ENCODE measurements at regions not wholly inside any gene's neighbourhood (a gene's known extent, or its start where the extent isn't known, plus 50 kb on each side); places are given as distances from the start of the nearest gene placed in this dataset.

DNA sequence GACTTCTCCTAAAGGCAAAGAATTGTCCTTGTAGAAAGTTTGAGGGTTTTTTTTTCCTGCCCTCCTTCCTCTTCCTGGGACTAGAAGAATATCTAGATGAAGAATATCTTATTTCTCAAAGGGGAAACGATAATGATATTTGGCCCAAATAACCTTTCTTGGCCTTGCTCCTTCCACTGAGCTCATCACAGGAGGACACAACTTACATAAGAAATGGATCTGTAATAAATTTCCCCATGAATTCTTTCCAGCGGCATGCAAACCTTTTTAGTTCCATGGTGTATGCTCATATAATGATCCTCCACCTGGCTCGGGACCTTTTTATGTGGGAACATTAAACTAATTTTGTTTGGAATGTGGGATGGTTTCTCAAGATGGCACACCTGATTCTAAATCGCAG, 304.4 kb downstream of the DMRT2 start:
- H3K36me3 Mint-ChIP-seq: no peaks in the 10 kb centered on the region
- no peak overlapping the region for H3K4me3 Mint-ChIP-seq
- no peaks in the 10 kb centered on the region for H3K4me1 Mint-ChIP-seq
- CTCF ChIA-PET: no interaction called here
- H3K27ac Mint-ChIP-seq: no peak overlapping the region
- peaks cover 4% of the 10 kb centered on the region for H3K9me3 Mint-ChIP-seq
- peaks cover 11% of the 10 kb centered on the region for H3K27me3 Mint-ChIP-seq
- no peak for DNase-seq

DNA sequence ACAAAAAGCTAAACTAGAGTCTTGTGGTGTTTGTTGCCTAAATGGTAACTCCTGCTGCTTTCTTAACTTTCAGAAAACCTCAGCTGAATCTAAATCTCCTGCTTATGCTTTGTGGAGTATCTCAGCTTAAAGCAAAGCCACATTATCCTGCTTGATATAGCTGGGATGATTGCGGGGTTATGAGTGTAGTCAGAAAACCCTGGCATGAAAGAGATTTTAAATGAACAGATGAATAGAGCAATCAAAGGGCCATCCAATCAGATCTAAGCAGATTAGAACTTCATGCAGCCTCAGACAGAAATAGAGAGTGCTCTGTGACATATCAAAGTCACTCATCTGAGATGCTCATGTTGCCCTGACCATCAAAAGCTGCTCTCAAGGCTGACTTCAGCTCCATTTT, 305.5 kb downstream of the DMRT2 start:
- Mint-ChIP-seq H3K4me1 (no peaks in the 10 kb centered on the region), H3K36me3 (no peaks in the 10 kb centered on the region), H3K9me3 (peaks cover 4% of the 10 kb centered on the region), H3K27ac (no peak overlapping the region), H3K27me3 (peaks cover 9% of the 10 kb centered on the region), H3K4me3 (no peak overlapping the region)
- CTCF ChIA-PET: no interaction called here
- DNase-seq: no peak

DNA sequence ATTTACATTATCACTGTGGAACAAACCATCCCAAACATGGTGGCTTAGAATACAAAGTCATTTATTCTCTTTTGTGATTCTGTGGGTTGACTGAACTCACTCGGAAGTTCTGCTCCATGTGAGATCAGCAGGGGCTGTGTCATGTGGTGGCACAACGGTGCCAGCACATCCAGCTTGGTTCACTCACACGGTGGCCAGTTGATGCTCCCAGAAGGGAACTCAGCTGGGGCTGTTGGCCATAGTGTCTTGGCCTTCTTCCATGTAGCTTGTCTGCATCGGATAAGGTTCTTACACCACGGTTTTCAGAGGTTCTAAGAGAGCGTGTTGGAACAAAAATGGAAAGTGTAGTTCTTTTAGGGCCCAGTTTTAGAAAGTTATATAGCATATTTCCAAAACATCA, 312.7 kb downstream of the DMRT2 start:
- Mint-ChIP-seq H3K36me3 (peaks cover 2% of the 10 kb centered on the region), H3K27ac (no peak overlapping the region), H3K4me3 (no peak overlapping the region), H3K9me3 (peaks cover 9% of the 10 kb centered on the region), H3K27me3 (peaks cover 4% of the 10 kb centered on the region), H3K4me1 (peaks cover 15% of the 10 kb centered on the region)
- no peak for DNase-seq
- CTCF ChIA-PET: interaction anchor here (0.5 kb wide), 1 partner anchor 205 kb away, joined by 3 read pairs; no protein-coding TSS in a partner anchor

DNA sequence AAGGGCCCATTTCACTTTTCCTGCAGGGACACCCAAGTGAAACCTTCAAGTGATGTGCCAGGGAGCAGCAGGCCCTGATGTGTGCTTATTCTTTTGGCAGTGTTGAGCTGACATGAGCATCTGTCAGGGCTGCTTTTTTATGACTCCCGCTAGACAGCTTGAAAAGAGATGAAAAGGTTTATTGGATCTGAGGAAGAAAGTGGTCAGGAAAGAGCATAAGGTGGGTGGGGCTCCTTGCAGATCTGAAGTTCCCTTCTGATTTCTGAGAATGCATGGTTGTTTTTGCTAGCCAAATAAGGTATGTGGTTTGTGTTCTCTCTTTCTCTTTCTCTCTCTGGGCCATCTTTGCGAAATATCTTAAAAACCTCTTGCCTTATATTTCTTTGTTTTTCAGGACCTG, 316.1 kb downstream of the DMRT2 start:
- Mint-ChIP-seq H3K27ac (no peak overlapping the region), H3K9me3 (peaks cover 9% of the 10 kb centered on the region), H3K36me3 (peaks cover 2% of the 10 kb centered on the region), H3K27me3 (peaks cover 4% of the 10 kb centered on the region), H3K4me3 (no peak overlapping the region), H3K4me1 (peaks cover 17% of the 10 kb centered on the region)
- CTCF ChIA-PET: interaction anchor here (0.9 kb wide), 1 partner anchor 46 kb away, joined by 4 read pairs; no protein-coding TSS in a partner anchor
- DNase-seq: peak; percentile 56

DNA sequence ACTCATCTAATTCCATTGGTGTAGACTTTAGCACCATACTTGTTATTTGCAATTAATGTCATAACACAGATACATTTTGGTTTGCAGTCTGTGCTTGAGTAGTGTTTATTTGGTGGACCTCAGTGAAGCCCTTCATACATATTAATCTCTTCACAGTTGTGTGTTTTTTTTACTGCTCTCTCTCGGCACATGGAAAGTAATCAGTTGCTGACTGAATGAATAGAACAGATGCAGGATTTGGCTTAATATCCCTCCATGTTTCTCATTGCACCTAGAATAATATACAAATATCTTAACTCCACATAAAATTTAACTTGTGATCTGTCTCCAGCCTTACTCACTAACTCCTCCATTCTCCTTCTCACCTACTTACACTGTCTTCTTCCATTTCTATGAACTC, 319.1 kb downstream of the DMRT2 start:
- Mint-ChIP-seq H3K27me3 (peaks cover 7% of the 10 kb centered on the region), H3K27ac (no peak overlapping the region), H3K4me1 (peaks cover 7% of the 10 kb centered on the region), H3K9me3 (peaks cover 3% of the 10 kb centered on the region), H3K36me3 (peaks cover 3% of the 10 kb centered on the region), H3K4me3 (no peak overlapping the region)
- CTCF ChIA-PET: no interaction called here
- no peak for DNase-seq

DNA sequence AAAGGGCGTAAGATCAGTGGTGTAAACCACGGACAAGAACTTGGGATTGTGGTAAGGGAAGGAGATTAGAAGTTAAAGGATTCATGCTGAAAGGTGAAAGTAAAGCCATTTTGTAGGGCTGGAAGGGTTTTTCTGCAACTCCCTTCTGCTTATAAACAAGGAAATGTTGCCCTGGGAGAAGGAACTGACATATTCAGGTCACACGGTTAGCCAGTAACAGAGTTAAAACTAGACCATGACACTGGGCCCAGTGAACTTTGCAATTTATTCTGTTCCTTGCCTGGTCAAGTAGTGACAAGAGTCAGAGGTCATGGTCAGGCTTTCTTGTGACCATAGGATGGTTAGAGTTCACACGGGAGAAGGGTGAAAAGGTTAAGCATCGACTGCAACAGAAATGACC, 323.3 kb downstream of the DMRT2 start:
- no peaks in the 10 kb centered on the region for H3K9me3 Mint-ChIP-seq
- CTCF ChIA-PET: no interaction called here
- no peak overlapping the region for H3K4me3 Mint-ChIP-seq
- peaks cover 2% of the 10 kb centered on the region for H3K4me1 Mint-ChIP-seq
- DNase-seq: no peak
- no peak overlapping the region for H3K27ac Mint-ChIP-seq
- H3K36me3 Mint-ChIP-seq: peaks cover 1% of the 10 kb centered on the region
- peaks cover 8% of the 10 kb centered on the region for H3K27me3 Mint-ChIP-seq

DNA sequence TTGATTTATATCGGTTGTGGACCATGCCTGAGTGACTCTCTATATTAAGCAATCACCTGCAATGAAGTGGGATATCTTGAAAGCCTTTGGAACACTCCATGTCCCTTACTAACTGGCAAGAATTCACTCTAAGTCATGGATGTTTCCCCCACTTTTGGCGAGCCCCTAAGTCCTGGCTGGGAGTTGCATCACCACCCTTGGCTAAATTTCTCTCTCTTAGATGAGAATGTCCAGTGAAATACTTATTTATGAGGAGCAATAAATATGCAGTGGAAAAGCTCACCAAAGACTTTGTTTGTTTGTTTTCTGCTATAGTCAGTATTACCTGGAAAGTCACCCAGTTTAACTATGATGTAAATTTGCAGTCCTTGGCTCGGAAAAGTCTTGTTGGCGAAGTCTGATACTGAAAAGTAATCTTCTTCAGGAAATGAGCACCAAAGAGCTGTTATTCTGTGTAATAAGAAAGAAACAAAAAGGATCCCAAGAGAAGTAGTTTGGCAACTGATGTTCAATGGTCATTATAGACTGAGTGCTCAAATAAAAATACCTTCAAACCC, 333.8 kb downstream of the DMRT2 start:
- no peak for DNase-seq
- Mint-ChIP-seq H3K27ac (no peak overlapping the region), H3K27me3 (no peaks in the 10 kb centered on the region), H3K9me3 (no peaks in the 10 kb centered on the region), H3K36me3 (no peaks in the 10 kb centered on the region), H3K4me3 (no peak overlapping the region), H3K4me1 (no peaks in the 10 kb centered on the region)
- CTCF ChIA-PET: no interaction called here

DNA sequence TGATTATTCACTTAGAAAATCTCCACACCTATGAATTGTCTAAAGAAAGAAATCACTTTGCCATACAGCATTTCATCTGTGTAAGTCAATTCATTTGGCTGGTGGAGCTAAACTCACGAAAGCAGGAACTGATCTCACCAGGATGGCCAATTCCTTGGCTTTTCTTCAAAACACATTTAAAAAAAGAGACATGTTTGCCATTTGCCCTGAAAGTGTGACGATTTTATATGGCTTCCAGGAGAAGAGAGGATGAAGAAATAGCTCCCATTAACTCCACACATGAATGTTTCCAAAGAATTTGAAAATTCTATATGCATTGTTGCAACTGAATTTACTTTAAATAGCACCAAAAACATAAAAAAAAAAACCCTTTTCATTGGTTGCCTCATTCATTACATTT, 334.7 kb downstream of the DMRT2 start:
- Mint-ChIP-seq H3K27ac (no peak overlapping the region), H3K27me3 (no peaks in the 10 kb centered on the region), H3K4me3 (no peak overlapping the region), H3K9me3 (no peaks in the 10 kb centered on the region), H3K4me1 (no peaks in the 10 kb centered on the region), H3K36me3 (no peaks in the 10 kb centered on the region)
- no peak for DNase-seq
- CTCF ChIA-PET: interaction anchor here (1.3 kb wide), 1 partner anchor 8 kb away, joined by 3 read pairs; no protein-coding TSS in a partner anchor

DNA sequence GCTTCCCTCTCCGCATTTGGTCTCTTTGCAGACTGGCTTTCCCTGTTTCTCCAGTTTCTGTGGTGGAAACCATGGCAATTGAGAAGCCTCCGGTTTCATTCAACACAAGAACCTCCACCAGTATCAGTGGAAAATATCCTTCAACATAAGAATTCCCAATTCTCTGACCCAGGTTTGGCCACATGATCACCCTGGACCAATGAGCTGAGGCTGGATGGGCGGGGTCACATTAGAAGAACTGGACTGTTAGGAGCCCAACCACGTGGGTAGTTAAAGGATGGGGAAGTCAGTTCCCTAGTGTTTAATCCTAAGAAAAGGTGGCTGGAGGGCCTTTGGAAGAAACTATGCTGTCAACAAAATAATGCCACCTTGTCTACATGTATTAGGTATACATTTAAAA, 336.3 kb downstream of the DMRT2 start:
- DNase-seq: no peak
- CTCF ChIA-PET: interaction anchor here (1.3 kb wide), 1 partner anchor 9 kb away, joined by 3 read pairs; no protein-coding TSS in a partner anchor
- Mint-ChIP-seq H3K9me3 (no peaks in the 10 kb centered on the region), H3K27ac (no peak overlapping the region), H3K4me1 (no peaks in the 10 kb centered on the region), H3K36me3 (no peaks in the 10 kb centered on the region), H3K4me3 (no peak overlapping the region), H3K27me3 (no peaks in the 10 kb centered on the region)

DNA sequence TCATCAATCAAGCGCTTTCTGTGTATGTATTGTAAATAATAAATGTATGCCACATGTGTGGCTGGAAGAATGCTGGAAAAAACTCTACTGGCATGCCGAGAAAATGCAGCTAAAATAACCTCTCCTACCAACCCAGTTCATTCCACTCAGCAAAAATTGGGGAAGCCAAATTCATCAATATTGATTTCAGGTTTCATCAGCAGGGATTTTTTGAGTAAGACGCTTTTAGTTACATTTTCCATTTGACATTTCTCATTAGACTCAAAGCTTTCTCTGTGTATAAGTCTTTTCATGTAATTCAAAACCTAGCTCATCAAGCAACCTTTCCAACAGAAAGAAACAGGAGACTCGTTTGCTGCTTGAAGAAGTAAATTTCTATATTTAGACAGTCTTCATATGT, 338.1 kb downstream of the DMRT2 start:
- H3K27me3 Mint-ChIP-seq: peaks cover under 1% of the 10 kb centered on the region
- no peaks in the 10 kb centered on the region for H3K9me3 Mint-ChIP-seq
- H3K27ac Mint-ChIP-seq: no peak overlapping the region
- no peak for DNase-seq
- H3K4me1 Mint-ChIP-seq: no peaks in the 10 kb centered on the region
- CTCF ChIA-PET: no interaction called here
- H3K36me3 Mint-ChIP-seq: no peaks in the 10 kb centered on the region
- no peak overlapping the region for H3K4me3 Mint-ChIP-seq

DNA sequence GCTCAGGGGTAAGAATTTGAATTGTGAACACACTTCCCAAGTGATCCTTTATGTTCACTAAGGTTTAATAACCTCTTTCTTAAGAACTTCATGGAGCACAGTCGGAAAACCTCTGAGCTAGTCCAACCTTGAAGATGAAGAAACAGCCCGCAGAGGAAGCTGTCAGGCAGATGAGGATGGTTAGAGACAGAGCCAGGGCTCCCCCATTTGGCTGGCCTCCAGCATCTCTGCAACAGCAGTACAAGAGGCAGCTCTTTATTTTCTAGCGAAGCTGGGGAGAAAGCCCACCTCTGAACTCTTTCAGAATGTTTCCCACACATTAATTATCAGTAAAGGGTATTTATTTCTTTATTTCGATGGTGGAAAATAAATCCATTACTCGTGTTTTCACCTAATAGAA, 350.8 kb downstream of the DMRT2 start:
- peaks cover 8% of the 10 kb centered on the region for H3K4me1 Mint-ChIP-seq
- no peak overlapping the region for H3K27ac Mint-ChIP-seq
- H3K36me3 Mint-ChIP-seq: no peaks in the 10 kb centered on the region
- H3K9me3 Mint-ChIP-seq: peaks cover 8% of the 10 kb centered on the region
- H3K4me3 Mint-ChIP-seq: no peak overlapping the region
- peaks cover under 1% of the 10 kb centered on the region for H3K27me3 Mint-ChIP-seq
- DNase-seq: peak; percentile 48
- CTCF ChIA-PET: interaction anchor here (1.1 kb wide), 1 partner anchor 391 kb away, joined by 4 read pairs; no protein-coding TSS in a partner anchor

DNA sequence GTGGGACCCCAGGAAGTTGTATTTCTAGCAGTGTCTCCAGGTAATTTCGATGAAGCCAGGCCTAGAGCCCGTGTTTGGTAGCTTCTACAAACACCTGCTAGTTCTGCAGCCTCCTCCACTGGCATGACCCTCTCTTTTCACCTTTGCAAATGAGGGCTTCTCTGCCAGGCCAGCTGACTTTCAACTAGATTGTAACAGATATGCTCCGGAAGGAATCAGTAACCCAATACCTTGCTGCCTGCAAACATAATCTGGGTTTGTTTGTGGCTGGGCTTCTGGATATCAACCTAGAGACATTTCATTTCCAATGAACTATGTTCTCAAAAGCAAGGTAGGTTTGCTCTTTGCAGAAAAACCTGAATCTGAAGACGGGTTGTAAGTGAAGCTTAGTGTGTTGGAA, 354.8 kb downstream of the DMRT2 start:
- no peak overlapping the region for H3K4me3 Mint-ChIP-seq
- H3K9me3 Mint-ChIP-seq: no peaks in the 10 kb centered on the region
- CTCF ChIA-PET: no interaction called here
- peaks cover 4% of the 10 kb centered on the region for H3K27me3 Mint-ChIP-seq
- peaks cover 8% of the 10 kb centered on the region for H3K4me1 Mint-ChIP-seq
- H3K36me3 Mint-ChIP-seq: no peaks in the 10 kb centered on the region
- H3K27ac Mint-ChIP-seq: no peak overlapping the region
- DNase-seq: no peak

DNA sequence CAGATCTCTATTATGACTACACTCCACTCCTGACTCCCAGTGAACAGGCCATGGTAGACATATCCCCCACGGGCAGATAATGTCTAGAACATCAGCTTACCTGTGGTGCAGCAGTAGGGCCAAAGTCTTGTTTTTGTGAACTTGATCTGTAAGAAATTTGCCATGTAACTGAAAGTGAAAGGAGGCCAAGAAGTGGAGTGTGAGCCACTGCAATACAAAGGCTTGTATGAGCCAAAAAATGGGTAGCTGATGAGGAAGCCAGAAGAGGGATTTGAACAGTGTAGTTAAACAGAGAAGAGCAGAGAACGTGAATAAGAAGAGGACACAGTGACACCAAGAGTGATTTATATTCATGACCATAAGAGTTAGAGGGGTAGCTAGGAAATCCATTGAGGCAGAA, 361.7 kb downstream of the DMRT2 start:
- CTCF ChIA-PET: no interaction called here
- Mint-ChIP-seq H3K27ac (no peak overlapping the region), H3K9me3 (no peaks in the 10 kb centered on the region), H3K4me3 (no peak overlapping the region), H3K36me3 (no peaks in the 10 kb centered on the region), H3K27me3 (peaks cover 5% of the 10 kb centered on the region), H3K4me1 (peaks cover 2% of the 10 kb centered on the region)
- no peak for DNase-seq

DNA sequence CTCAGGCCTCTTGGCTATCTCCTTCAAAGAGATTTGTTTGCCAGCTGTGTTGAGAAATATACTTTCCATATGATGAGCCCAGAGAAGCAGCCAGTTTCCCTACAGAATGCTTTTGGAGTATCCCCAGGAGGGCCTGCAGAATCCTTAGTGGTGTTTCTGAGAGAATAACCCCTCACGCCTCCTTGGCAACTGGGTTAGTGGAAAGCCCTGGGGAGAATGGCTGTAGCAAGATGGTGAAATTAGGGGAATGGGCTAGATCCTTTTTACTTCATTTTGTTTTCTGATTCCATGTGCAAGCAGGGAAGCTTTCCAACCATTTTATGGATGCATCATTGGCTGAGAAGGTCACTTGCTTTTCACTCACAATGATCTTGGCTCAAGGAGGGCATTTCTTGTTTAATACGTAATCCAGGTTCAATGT, 364.6 kb downstream of the DMRT2 start:
- Mint-ChIP-seq H3K4me1 (peaks cover 2% of the 10 kb centered on the region), H3K4me3 (no peak overlapping the region), H3K9me3 (no peaks in the 10 kb centered on the region), H3K36me3 (no peaks in the 10 kb centered on the region), H3K27ac (no peak overlapping the region), H3K27me3 (peaks cover 5% of the 10 kb centered on the region)
- CTCF ChIA-PET: no interaction called here
- DNase-seq: no peak

DNA sequence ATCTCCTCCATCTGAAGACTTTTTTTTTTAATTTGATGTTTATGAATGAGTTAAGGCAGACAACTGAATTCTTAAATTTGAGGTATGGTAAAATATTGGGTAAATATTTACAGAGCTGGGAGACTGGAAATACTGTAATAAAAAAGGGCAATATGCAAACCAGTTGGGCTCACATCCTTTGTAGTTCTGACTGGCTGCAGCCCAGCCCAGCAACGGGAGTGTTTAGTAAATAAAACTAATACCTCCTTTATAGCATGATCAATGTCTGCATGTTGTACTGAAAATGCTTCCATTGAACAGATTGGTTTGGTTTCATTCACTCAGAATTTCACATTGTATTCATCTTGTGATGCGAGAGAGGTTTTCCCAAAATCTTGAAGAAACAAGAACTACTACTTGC, 365.0 kb downstream of the DMRT2 start:
- CTCF ChIA-PET: no interaction called here
- Mint-ChIP-seq H3K4me1 (peaks cover 2% of the 10 kb centered on the region), H3K27ac (no peak overlapping the region), H3K36me3 (no peaks in the 10 kb centered on the region), H3K27me3 (peaks cover 5% of the 10 kb centered on the region), H3K9me3 (no peaks in the 10 kb centered on the region), H3K4me3 (no peak overlapping the region)
- DNase-seq: no peak

DNA sequence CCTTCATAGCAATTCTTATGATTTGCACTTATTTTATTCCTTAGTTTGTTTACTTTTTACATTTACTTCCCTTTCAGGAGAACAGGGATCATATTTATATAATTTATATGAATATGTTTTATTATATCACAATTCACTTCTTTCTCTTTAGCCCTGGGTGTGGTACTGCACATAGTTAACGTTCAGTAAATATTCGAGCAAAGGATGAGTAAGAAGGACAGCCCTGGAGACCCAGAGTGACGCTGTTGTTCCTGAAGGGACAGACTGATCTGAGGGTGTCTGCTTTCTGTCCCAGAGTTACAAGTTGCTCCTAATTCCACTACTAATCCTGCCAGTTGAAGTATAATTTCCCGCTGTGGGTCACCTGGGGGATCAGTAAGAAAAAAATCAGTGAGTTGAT, 366.1 kb downstream of the DMRT2 start:
- no peaks in the 10 kb centered on the region for H3K9me3 Mint-ChIP-seq
- no peaks in the 10 kb centered on the region for H3K36me3 Mint-ChIP-seq
- no peak overlapping the region for H3K27ac Mint-ChIP-seq
- no peak for DNase-seq
- CTCF ChIA-PET: no interaction called here
- peaks cover 5% of the 10 kb centered on the region for H3K27me3 Mint-ChIP-seq
- peaks cover 2% of the 10 kb centered on the region for H3K4me1 Mint-ChIP-seq
- no peak overlapping the region for H3K4me3 Mint-ChIP-seq
